ENCODE measurements at regions not wholly inside any gene's neighbourhood (a gene's known extent, or its start where the extent isn't known, plus 50 kb on each side); places are given as distances from the start of the nearest gene placed in this dataset.

- POLR2A ChIA-PET, result interaction anchor here (0.6 kb wide), 1 partner anchor 69 kb away, joined by 3 read pairs; no protein-coding TSS in a partner anchor
- no peak for FAIRE-seq
These were observed 542.6 kb downstream of the CSNK1G3 start for GRCh38 chr5:124054564-124054963.

More at GRCh38 chr5:124054564-124054963, 542.6 kb downstream of the CSNK1G3 start:
- Histone ChIP-seq H3K27ac (ENCODE audit: insufficient read depth, low read depth, low read length) (no peak overlapping the region), H4K20me1 (replicated peaks; ENCODE audit: control insufficient read depth, extremely low read depth, insufficient read depth, low read length) (no peaks in the 10 kb centered on the region), H3K79me2 (ENCODE audit: control insufficient read depth, insufficient read depth, low read length) (no peaks in the 10 kb centered on the region), H3K4me3 (replicated peaks in 1 of 3; ENCODE audit: insufficient read depth in 1 of 3, low read depth in 1 of 3, low read length in 3 of 3) (no peak overlapping the region), H3K9ac (replicated peaks; ENCODE audit: extremely low read depth, insufficient read depth, low read length) (no peak overlapping the region), H3K9me1 (replicated peaks; ENCODE audit: control insufficient read depth, extremely low read depth, insufficient read depth, low read length) (no peaks in the 10 kb centered on the region), H3K27me3 (ENCODE audit: control insufficient read depth in 2 of 2, insufficient read depth in 2 of 2, low read length in 2 of 2) (no peaks in the 10 kb centered on the region), H2AFZ (ENCODE audit: low read depth, low read length) (no peak overlapping the region), H3K4me1 (ENCODE audit: control insufficient read depth, extremely low read depth, insufficient read depth, low read length) (no peaks in the 10 kb centered on the region), H3K36me3 (ENCODE audit: control insufficient read depth in 2 of 2, extremely low read depth in 1 of 2, insufficient read depth in 2 of 2, low read length in 2 of 2) (no peaks in the 10 kb centered on the region), H3K4me2 (ENCODE audit: insufficient read depth, low read length) (no peak overlapping the region), H3K9me3 (replicated peaks; ENCODE audit: control insufficient read depth, insufficient read depth, low read length) (no peaks in the 10 kb centered on the region)
- no peak for DNase-seq (ENCODE audit: low read depth, low spot score)
- dilution Hi-C loops (cut with MboI; ENCODE audit: extremely low pct_ligation_motif_present, low sequenced_read_pairs) (no loop called here), intact Hi-C loops (cut with micrococcal nuclease) (no loop called here)
- CTCF ChIA-PET, result interaction anchor here (0.9 kb wide), 1 partner anchor 9 kb away, joined by 4 read pairs; no protein-coding TSS in a partner anchor
- no peak for TF ChIP-seq EZH2 (IDR thresholded peaks at IDR 0.05; ENCODE audit: borderline replicate concordance, low read depth, low read length, severe bottlenecking)
- no peak for TF ChIP-seq MAX (IDR thresholded peaks at IDR 0.05; ENCODE audit: insufficient read depth, insufficient read length)
- no peak for TF ChIP-seq POLR2AphosphoS5 (IDR thresholded peaks at IDR 0.05; ENCODE audit: insufficient read depth, low read depth, low read length)
- TF ChIP-seq FOS (IDR thresholded peaks at IDR 0.05; ENCODE audit: borderline replicate concordance, insufficient read depth, low read length), result no peak
- TF ChIP-seq JUN (IDR thresholded peaks at IDR 0.05; ENCODE audit: borderline replicate concordance, insufficient read depth, insufficient read length, low read depth), result no peak
- no peak for TF ChIP-seq POLR2A (IDR thresholded peaks at IDR 0.05; ENCODE audit: low read depth, low read length)
- TF ChIP-seq CTCF (IDR thresholded peaks at IDR 0.05; ENCODE audit: extremely low read depth in 1 of 2, insufficient read depth in 1 of 2, low read depth in 1 of 2, low read length in 2 of 2), result no peak
- TF ChIP-seq GATA2 (IDR thresholded peaks at IDR 0.05; ENCODE audit: insufficient read depth, insufficient read length, low read depth, low read length), result no peak
- TF ChIP-seq MYC (IDR thresholded peaks at IDR 0.05; ENCODE audit: low read depth, low read length), result no peak
- BruUV-seq (replicated peaks), result no TSS peak

Measured in endothelial cell of umbilical vein (primary cell).